ENCODE measurements at regions not wholly inside any gene's neighbourhood (a gene's known extent, or its start where the extent isn't known, plus 50 kb on each side); places are given as distances from the start of the nearest gene placed in this dataset.

DNA sequence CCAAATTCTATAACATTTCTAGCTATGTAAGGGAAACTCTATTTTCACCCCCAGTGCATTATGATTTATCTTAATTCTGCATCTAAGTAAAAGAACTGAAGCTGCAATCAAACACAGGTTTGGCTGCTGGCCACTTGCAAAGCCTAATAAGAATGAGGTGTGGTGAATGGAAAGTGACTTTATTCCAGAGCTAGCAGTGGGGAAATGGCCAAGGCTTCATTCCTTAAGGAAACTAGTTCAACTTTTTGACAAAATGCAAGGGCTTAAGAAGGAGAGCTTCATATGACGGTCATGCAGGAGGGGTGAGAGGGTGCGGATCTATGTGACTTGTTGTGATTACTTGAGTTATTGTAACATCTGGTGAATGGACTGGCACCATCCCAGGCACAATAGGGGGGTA is 1802.0 kb downstream of the SUCLG1 start:
- TF ChIP-seq GATA2 (IDR thresholded peaks at IDR 0.05; ENCODE audit: low read depth, low read length) (no peak), GATA3 (IDR thresholded peaks at IDR 0.05; ENCODE audit: low read depth, low read length) (no peak)

Measured in SH-SY5Y (cell line).